K562 (cell line): ENCODE measurements at regions not wholly inside any gene's neighbourhood (a gene's known extent, or its start where the extent isn't known, plus 50 kb on each side); places are given as distances from the start of the nearest gene placed in this dataset.

Experiments
- CEBPB ChIP-seq: fragments of 450-650 bp; IDR thresholded peaks from 2 replicates; pipeline ENCODE4 v1.6.1; 2016; ENCODE audit warnings: missing genetic modification characterization, missing compliant biosample characterization
- ERF ChIP-seq: fragments of 450-650 bp; formaldehyde crosslinking; IDR thresholded peaks from 2 replicates; pipeline ENCODE4 v1.4.0; 2020; ENCODE audit warnings: mild to moderate bottlenecking, mixed read lengths
- FOXK1 ChIP-seq: sonication (generic); formaldehyde crosslinking; IDR thresholded peaks from 2 replicates; pipeline ENCODE4 v1.8.0; 2022; ENCODE audit warnings: missing genetic modification reagents, mild to moderate bottlenecking, borderline replicate concordance
- NFRKB ChIP-seq: fragments of 450-650 bp; IDR thresholded peaks from 2 replicates; pipeline ENCODE4 v1.6.1; 2016; ENCODE audit warnings: low read depth
- POLR2AphosphoS5 ChIP-seq: IDR thresholded peaks from 2 replicates; pipeline ENCODE4 v1.6.1; 2011; ENCODE audit warnings: mild to moderate bottlenecking, low read depth, low read length, moderate library complexity; ENCODE audit not compliant: control insufficient read depth, insufficient read depth
- RAD51 ChIP-seq: fragments of 450-650 bp; IDR thresholded peaks from 2 replicates; pipeline ENCODE4 v1.7.1; 2016; ENCODE audit warnings: low read depth, mild to moderate bottlenecking, borderline replicate concordance
- TRIM28 ChIP-seq: fragments of 450-650 bp; IDR thresholded peaks from 2 replicates; pipeline ENCODE4 v1.6.1; 2017
- ZNF263 ChIP-seq: sonication (generic); formaldehyde crosslinking; IDR thresholded peaks from 2 replicates; pipeline ENCODE4 v1.8.0; 2022; ENCODE audit warnings: mild to moderate bottlenecking, missing genetic modification reagents, borderline replicate concordance
- TF ChIP-seq, protein P1 (sequence below), 3 experiments: IDR thresholded peaks in 2 of 3; conservative IDR thresholded peaks in 1 of 3; 2 replicates each; pipeline ENCODE4 v1.5.1; 2011 to 2012; ENCODE audit warnings: low read length in 3 of 3, mild to moderate bottlenecking in 3 of 3, control low read depth in 2 of 3, improper control_type of control experiment in 1 of 3, inconsistent platforms in 1 of 3, low read depth in 1 of 3, mixed read lengths in 1 of 3, moderate library complexity in 1 of 3; ENCODE audit not compliant: insufficient read depth in 2 of 3
- TF ChIP-seq, protein P2 (sequence below): fragments of 450-650 bp; IDR thresholded peaks from 2 replicates; pipeline ENCODE4 v1.6.1; 2016; ENCODE audit warnings: low read depth, mild to moderate bottlenecking, moderate library complexity

DNA sequence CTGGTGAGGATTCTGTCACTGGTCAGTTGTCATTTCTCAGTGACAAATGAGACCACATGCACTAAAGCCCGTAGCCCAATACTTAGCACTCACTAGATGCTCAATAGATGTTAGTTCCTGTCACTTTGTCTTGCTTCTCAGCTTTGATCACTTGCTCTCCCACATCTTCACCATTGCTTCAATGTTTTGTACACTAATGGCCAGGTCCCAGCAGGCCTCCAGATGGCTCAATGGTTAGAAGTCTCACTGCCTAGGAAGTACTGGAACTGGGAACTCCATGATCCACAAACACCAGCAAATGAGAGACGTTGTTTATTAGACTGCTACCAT, 502.8 kb upstream of the JARID2 start:
- TF ChIP-seq, protein P1, sequence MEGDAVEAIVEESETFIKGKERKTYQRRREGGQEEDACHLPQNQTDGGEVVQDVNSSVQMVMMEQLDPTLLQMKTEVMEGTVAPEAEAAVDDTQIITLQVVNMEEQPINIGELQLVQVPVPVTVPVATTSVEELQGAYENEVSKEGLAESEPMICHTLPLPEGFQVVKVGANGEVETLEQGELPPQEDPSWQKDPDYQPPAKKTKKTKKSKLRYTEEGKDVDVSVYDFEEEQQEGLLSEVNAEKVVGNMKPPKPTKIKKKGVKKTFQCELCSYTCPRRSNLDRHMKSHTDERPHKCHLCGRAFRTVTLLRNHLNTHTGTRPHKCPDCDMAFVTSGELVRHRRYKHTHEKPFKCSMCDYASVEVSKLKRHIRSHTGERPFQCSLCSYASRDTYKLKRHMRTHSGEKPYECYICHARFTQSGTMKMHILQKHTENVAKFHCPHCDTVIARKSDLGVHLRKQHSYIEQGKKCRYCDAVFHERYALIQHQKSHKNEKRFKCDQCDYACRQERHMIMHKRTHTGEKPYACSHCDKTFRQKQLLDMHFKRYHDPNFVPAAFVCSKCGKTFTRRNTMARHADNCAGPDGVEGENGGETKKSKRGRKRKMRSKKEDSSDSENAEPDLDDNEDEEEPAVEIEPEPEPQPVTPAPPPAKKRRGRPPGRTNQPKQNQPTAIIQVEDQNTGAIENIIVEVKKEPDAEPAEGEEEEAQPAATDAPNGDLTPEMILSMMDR (IDR thresholded peaks at IDR 0.05 in 2 of 3, conservative IDR thresholded peaks at IDR 0.05 in 1 of 3; ENCODE audit: insufficient read depth in 2 of 3, low read depth in 1 of 3, low read length in 3 of 3): no peak
- TF ChIP-seq, protein P2, sequence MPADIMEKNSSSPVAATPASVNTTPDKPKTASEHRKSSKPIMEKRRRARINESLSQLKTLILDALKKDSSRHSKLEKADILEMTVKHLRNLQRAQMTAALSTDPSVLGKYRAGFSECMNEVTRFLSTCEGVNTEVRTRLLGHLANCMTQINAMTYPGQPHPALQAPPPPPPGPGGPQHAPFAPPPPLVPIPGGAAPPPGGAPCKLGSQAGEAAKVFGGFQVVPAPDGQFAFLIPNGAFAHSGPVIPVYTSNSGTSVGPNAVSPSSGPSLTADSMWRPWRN: no peak
- TF ChIP-seq POLR2AphosphoS5: no peak
- TF ChIP-seq FOXK1 (CRISPR knock-in tag): no peak
- 0 out of 2 replicates have a peak, but pooled peaks have one; percentile 36 for TF ChIP-seq ERF (CRISPR knock-in tag)
- no peak for TF ChIP-seq CEBPB (tag)
- no peak for TF ChIP-seq ZNF263 (CRISPR knock-in tag)
- TF ChIP-seq RAD51: no peak
- TF ChIP-seq NFRKB: no peak
- TF ChIP-seq TRIM28: no peak
